GM23338 (cell line): ENCODE measurements at regions not wholly inside any gene's neighbourhood (a gene's known extent, or its start where the extent isn't known, plus 50 kb on each side); places are given as distances from the start of the nearest gene placed in this dataset.

ENCODE experiments used
- CREB1 ChIP-seq: fragments of 250-450 bp; sonication (Bioruptor Pico); IDR thresholded peaks from 2 replicates; pipeline ENCODE4 v1.5.0; 2020; ENCODE audit warnings: low read depth, mild to moderate bottlenecking, moderate library complexity
- EZH2 ChIP-seq: fragments of 200-600 bp; sonication (generic); IDR thresholded peaks from one replicate; pipeline ENCODE4 v1.8.0; 2017; ENCODE audit warnings: antibody characterized with exemption, mild to moderate bottlenecking, low read depth; ENCODE audit not compliant: unreplicated experiment
- EZH2phosphoT487 ChIP-seq: fragments of 200-600 bp; sonication (generic); IDR thresholded peaks from one replicate; pipeline ENCODE4 v1.8.1; 2018; ENCODE audit warnings: antibody characterized with exemption; ENCODE audit not compliant: unreplicated experiment
- NANOG ChIP-seq: IDR thresholded peaks from 2 replicates; pipeline ENCODE4 v1.6.1; 2016; ENCODE audit warnings: antibody characterized with exemption, borderline replicate concordance
- POLR2AphosphoS5 ChIP-seq: IDR thresholded peaks from 2 replicates; pipeline ENCODE4 v1.6.1; 2016; ENCODE audit warnings: antibody characterized with exemption, low read depth
- ZNF114 ChIP-seq: fragments of 250-450 bp; sonication (Bioruptor Pico); IDR thresholded peaks from 2 replicates; pipeline ENCODE4 v1.5.0; 2020; ENCODE audit warnings: mild to moderate bottlenecking, moderate library complexity
- ZNF331 ChIP-seq: fragments of 250-450 bp; sonication (Bioruptor Pico); IDR thresholded peaks from 2 replicates; pipeline ENCODE4 v1.5.0; 2020; ENCODE audit warnings: low read depth, mild to moderate bottlenecking, moderate library complexity
- TF ChIP-seq, protein P1 (sequence below), 2 experiments: fragments of 200-600 bp in 1 of 2; sonication (generic) in 1 of 2; conservative IDR thresholded peaks; 2 replicates each; pipeline versions ENCODE4 v1.5.1 to v1.6.1; 2016 to 2017; ENCODE audit warnings: antibody characterized with exemption in 2 of 2, low read depth in 2 of 2, mild to moderate bottlenecking in 2 of 2, moderate library complexity in 1 of 2
- TF ChIP-seq, protein P2 (sequence below): IDR thresholded peaks from one replicate; pipeline ENCODE4 v1.6.1; 2018; ENCODE audit warnings: antibody characterized with exemption; ENCODE audit not compliant: unreplicated experiment
- TF ChIP-seq, protein P3 (sequence below): IDR thresholded peaks from 2 replicates; pipeline ENCODE4 v1.6.1; 2016; ENCODE audit warnings: antibody characterized with exemption

DNA sequence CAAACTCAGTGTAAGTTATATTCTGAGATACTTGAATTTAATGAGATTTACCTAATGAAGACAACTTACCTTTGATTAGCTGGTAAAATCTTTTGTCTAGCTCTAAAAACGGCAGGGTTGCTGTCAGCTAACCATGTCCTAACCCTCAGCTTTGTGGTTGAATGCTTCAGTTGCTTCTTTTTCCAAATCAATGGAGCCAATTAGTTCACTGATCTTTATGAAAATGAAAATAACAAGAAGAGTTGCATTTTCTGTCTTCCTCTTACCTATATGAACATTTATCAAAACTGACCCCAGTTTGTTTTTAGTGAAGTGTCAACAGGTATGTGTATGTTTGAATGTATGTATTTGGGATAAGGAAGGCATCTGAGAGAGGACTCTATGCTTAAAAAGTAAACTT lies 253.1 kb upstream of the MTPN start:
- TF ChIP-seq, protein P1, sequence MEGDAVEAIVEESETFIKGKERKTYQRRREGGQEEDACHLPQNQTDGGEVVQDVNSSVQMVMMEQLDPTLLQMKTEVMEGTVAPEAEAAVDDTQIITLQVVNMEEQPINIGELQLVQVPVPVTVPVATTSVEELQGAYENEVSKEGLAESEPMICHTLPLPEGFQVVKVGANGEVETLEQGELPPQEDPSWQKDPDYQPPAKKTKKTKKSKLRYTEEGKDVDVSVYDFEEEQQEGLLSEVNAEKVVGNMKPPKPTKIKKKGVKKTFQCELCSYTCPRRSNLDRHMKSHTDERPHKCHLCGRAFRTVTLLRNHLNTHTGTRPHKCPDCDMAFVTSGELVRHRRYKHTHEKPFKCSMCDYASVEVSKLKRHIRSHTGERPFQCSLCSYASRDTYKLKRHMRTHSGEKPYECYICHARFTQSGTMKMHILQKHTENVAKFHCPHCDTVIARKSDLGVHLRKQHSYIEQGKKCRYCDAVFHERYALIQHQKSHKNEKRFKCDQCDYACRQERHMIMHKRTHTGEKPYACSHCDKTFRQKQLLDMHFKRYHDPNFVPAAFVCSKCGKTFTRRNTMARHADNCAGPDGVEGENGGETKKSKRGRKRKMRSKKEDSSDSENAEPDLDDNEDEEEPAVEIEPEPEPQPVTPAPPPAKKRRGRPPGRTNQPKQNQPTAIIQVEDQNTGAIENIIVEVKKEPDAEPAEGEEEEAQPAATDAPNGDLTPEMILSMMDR (conservative IDR thresholded peaks at IDR 0.05; ENCODE audit: low read depth in 2 of 2): no peak
- TF ChIP-seq, protein P2, sequence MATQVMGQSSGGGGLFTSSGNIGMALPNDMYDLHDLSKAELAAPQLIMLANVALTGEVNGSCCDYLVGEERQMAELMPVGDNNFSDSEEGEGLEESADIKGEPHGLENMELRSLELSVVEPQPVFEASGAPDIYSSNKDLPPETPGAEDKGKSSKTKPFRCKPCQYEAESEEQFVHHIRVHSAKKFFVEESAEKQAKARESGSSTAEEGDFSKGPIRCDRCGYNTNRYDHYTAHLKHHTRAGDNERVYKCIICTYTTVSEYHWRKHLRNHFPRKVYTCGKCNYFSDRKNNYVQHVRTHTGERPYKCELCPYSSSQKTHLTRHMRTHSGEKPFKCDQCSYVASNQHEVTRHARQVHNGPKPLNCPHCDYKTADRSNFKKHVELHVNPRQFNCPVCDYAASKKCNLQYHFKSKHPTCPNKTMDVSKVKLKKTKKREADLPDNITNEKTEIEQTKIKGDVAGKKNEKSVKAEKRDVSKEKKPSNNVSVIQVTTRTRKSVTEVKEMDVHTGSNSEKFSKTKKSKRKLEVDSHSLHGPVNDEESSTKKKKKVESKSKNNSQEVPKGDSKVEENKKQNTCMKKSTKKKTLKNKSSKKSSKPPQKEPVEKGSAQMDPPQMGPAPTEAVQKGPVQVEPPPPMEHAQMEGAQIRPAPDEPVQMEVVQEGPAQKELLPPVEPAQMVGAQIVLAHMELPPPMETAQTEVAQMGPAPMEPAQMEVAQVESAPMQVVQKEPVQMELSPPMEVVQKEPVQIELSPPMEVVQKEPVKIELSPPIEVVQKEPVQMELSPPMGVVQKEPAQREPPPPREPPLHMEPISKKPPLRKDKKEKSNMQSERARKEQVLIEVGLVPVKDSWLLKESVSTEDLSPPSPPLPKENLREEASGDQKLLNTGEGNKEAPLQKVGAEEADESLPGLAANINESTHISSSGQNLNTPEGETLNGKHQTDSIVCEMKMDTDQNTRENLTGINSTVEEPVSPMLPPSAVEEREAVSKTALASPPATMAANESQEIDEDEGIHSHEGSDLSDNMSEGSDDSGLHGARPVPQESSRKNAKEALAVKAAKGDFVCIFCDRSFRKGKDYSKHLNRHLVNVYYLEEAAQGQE: no peak
- no peak for TF ChIP-seq CREB1
- no peak for TF ChIP-seq EZH2
- no peak for TF ChIP-seq POLR2AphosphoS5
- TF ChIP-seq EZH2phosphoT487: no peak
- TF ChIP-seq ZNF114: no peak
- TF ChIP-seq, protein P3, sequence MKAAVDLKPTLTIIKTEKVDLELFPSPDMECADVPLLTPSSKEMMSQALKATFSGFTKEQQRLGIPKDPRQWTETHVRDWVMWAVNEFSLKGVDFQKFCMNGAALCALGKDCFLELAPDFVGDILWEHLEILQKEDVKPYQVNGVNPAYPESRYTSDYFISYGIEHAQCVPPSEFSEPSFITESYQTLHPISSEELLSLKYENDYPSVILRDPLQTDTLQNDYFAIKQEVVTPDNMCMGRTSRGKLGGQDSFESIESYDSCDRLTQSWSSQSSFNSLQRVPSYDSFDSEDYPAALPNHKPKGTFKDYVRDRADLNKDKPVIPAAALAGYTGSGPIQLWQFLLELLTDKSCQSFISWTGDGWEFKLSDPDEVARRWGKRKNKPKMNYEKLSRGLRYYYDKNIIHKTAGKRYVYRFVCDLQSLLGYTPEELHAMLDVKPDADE: no peak
- no peak for TF ChIP-seq NANOG
- no peak for TF ChIP-seq ZNF331 (CRISPR knock-in tag)
